ENCODE measurements at regions not wholly inside any gene's neighbourhood (a gene's known extent, or its start where the extent isn't known, plus 50 kb on each side); places are given as distances from the start of the nearest gene placed in this dataset.
A peak's percentile ranks its signal among the peaks of the same experiment; 100 is the strongest.
"Not testable (repeated sequence)": the region's sequence is repeated elsewhere in the genome, so short reads cannot be mapped to it uniquely, and the experiment has no call there.

DNA sequence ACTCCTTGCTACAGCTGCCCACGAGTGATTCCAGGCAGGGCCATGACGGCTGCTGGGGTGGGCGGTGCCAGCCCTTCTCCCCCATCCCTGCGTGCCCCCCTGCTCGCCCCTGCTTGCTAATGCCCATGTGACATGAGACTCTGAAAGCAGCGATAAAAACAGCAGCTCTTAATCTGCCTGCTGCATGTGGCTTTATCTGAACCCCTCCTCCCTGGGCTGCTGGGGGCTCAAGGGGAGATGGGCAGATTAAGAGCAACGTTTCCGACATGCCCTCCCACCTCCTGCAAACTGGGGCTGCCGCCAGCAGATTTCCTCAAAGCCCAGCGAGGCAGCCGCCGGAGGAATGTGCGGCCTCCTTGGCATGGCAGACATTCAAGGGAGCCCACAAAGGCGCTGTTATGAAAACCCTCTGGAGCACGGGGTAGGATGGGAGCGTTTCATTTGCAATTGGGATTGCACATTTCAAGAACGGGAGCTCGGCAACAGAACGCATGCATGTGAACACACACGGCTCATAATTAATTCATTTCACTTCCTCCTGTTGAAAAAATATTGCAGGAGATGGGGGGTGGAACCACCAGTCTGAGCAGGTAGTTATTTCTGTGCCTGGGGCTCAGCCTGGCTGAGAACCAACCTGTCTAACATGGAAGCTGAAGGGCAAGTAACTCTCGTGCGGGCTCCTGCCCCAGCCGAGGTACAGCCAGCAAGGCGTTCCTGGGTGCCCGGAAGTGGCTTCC, 504.2 kb upstream of the PROK2 start:
- peak; percentile 26 for DNase-seq

DNA sequence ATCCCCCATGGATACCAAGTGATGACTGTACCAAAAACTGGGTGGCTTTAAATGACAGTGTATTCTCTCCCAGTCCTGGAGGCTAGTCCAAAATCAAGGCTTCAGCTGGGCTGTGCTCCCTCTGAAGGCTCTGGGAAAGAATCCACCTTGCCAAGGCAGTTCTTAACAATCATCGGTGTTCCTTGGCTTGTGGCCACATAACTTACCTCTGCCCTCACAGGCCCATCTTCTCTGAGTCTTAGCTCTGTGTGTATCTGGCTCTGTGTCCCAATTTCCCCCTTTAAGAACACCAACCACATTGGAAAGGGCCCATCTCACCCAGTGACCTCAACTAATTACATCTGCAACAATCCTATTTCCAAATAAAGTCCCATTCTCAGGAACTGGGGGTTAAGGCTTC, 503.0 kb upstream of the PROK2 start:
- DNase-seq, result no peak

DNA sequence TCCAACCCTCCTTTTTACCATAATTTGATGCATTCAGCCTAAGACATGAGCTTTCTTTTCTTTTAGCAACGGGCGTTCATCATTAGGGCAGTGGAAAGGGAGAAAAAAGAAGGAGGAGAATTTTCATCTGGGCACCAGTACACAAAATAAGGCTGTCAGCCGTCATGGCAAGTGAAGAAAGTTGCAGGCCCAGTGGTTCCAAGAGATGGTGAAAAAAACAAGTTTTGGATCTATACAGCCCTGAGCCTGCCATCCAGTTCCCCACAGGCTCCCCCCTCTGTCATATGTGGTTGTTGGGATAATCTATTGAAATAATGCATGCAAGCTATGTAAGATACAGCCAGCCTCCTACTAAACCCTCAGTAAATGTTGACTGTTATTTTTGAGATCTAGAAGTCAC, 500.6 kb upstream of the PROK2 start:
- no peak for DNase-seq

DNA sequence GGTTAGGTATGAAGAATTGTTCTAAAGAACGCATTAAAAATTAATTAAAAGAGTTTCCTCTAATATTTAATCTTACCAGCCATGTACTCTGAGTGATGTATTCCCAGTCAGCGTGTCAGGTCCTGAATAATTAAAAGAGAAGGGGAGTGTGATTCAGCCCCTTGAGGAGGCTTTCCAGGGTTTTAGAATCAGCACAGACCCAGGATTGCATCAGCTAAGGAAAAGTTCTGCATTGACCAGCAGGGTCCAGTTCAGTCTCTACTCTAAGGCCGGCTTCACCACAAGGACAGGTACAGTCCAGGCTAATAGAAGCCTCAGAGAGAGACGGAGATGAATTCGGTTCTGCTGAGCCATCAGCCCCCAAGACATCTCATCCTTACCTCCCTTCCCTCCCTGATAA, 499.5 kb upstream of the PROK2 start:
- no peak for DNase-seq

DNA sequence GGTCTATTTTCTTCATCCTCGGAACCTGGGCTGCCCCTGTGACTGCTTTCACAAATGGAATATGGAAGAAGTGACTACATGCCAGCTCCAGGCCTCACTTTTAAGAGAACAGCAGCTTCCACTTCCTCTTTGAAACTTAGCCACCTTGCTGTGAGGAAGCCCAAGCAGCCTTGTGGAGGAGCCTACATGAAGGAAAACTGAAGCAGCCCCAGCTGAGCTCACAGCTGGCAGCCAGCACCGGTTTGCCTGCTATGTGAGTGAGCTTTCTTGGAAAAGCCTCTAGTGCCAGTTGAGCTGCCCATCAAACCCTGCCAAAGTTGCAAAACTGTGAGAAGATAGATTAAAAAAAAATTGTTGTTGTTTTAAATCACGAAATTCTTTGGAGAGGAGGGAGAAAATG, 498.0 kb upstream of the PROK2 start:
- DNase-seq, result no peak

DNA sequence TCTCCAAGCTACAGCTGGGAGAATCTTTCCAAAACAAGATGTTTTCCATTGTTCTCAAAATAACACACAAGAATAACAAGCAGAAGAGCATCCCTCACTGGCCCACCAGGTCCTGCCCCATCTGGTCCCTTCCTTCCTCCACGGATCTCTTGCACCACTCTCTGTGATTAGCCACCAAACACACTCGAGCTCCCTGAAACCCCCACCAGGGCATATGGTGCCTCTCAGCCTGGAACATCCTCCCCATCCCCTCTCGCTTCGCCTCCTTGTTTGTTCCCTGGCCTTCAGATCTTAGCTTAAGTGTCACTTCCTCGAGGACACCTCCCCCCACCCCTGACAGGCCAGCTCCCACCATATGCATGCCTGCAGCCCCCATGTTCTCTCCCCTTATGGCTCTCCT, 496.6 kb upstream of the PROK2 start:
- DNase-seq, result no peak

DNA sequence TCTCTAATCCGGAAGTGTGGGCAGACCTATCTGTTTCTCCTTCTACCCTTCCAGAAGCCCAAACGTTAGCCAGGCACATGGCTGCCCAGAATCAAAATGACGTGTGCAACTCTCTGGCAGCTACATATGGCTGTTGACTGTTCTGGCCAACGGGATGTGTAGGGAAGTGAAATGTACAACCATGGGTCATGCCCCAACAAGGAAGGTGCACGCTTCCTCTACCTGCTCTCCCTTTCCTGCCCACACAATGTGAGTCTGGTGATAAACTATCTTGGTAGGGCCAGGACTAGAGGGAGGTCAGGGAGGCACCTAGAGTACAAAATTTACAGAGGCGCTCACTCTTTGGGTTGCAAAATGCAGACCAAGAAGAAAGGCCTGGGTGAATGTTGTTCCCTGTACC, 495.9 kb upstream of the PROK2 start:
- no peak for DNase-seq

DNA sequence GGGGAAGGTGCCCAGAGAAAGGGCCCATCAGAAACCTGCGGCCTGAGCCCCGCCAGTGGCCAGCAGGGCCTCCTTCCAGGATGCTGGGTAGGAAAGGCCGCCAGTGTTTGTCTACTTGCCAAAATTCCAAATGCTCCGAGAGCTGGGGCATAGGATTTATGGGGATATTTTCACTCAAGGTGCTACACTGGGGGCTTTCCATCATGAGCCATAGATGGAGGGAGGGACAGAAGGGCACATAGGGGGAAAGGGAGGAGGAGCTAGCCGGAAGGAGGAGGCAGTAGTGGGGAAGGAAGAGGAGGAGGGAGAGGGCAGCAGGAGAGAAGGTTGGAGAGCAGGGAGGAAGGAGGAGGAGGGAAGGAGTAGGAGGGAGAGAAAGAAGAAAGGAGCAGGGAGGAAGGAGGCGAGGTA, 494.7 kb upstream of the PROK2 start:
- no peak for DNase-seq

DNA sequence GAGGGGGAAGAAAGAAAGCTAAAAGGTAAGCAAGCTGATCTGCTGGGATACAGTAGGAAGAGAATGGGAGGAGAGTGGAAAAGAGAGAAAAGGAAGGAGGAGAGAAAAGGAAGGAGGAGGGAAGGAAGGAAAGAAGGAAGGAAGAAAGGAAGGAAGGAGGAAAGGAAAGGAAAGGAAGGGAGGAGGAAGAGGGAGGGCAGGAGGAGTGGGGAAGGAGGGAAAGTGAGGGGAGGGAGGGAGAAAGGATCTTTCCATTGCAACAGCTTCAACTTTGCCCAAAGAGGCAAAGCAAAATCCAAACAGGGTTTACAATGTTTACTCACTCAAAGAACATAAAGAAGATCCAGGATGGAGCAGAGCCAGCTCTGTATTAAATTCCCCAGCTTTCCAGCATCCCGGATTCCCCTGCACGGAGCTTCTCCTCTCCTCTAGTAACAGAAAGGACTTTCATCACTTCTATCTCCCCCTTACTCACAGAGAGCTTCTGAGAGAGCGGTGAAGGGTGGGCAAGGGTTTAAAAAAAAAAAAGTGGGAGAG, 494.2 kb upstream of the PROK2 start:
- DNase-seq, result no peak

DNA sequence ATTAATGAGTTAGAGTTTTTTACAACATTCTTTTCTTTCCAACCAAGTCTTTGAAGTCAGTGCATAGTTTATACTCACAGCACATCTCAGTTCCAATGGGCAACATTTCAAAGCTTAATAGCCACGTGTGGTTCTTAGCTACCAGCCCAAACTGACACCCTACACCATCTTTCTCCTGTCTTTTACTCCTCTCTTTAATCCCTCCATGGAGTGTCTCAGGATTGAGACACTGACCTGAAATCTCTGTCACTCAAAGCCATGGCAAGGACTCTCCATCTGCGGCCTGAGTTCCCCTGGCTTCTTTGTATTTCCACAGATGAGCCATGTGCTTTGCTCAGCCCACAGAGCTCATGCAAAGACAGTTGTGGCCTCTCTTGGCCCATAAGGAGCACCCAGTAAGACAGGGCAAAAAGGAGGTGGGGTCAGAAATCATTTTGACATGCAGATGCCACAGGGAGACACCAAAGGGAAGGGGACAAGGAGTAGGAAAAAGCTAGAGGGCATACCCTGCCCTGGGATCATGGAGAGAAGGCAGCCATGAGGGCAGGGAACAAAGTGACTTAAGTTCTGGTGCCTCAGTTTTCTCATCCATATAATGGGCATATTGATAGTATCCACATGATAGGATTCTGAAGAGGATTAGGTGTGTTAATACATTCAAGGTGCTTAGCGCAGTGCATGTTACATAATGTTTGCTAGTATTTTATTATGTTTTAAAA, 493.6 kb upstream of the PROK2 start:
- DNase-seq, result no peak

DNA sequence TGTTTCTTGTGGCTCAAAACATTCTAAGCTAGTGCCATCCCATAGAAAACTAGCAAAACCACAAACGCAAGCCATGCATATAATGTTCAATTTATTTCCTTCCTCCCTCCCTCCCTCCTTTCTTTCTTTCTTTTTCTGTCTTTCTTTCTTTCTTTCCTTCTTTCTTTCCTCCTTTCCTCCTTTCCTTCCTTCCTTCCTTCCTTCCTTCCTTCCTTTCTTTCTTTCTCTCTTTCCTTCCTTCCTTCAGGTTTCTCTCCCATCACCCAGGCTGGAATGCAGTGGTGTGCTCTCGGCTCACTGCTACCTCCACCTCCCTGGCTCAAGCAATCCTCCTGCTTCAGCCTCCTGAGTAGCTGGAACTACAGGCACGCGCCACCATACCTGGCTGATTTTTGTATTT, 492.8 kb upstream of the PROK2 start:
- DNase-seq, result no peak

DNA sequence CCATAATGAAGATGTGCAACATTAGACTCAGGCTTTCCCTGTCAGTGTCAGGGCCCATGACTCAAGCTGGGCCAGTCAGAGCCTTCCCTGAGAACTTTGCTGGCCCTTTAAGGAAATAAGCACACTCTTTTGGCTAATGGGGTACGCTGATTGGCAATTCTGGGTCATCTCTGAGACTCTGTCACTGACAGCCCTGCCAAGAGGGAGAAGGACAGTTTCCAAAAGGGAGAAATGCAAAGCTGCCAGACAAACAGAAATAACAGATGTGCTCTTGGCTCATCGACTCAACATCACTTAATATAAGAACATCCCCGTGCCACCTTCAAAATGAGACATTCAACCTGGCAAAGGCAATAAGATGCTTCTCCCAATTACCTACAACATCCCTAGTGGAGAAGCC, 491.9 kb upstream of the PROK2 start:
- DNase-seq, result no peak

DNA sequence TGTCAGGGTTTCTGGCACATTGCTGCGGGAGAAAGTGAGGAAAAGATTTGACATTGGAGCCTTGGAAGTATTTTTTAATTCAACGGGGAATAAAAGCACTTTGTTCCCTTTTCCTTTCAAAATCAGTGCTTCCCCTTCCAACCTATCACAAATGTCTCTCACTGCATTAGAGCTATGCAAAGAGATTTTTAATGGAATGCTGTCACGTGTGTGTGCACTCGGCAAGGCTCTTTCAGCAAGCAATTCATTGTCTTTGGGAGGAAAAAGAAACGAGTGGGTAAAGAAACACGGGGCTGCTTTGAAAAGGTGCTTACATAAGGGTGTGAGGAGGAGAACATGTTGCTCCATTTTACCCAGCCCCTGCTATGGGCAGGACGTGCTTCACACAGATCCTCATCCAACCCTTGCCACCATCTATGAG, 490.4 kb upstream of the PROK2 start:
- no peak for DNase-seq

DNA sequence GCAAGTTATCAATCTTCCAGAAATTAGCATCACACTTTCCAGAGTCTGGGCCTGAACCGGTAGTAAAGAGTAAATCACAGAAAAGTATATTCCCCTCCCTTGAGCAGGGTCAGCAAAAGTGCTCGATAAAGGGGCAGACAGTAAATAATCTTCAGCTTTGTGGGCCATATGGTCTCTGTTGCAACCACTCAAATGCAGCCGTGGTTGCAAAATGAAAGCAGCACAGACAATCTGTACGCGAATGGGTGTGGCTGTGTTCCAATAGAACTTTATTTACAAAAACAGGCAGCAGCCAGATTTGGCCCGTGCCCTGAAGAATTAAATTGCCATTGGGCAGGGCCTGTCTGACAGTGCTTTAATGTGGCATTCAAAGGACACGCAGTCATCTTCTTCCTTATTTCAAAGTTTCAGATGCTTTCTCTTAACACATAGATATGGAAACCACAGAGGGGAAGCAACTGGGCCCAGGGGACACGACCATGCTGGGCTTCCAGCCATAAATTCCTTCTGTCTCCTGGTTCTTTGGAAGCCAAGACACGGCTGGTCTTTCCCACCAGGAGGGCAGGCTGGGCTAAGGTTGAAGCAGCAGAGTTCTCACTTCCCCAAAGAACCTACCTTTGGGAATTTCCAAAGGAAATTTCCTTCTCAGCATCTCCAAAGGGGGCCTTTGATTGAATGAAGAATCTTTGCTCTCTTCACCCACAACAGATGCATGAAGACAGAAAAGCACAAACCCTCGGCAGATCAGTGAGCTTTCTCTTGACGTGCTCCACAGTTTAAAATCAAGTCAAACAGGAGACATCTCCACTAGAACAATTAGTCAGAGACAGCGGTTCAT, 489.8 kb upstream of the PROK2 start:
- no peak for DNase-seq

DNA sequence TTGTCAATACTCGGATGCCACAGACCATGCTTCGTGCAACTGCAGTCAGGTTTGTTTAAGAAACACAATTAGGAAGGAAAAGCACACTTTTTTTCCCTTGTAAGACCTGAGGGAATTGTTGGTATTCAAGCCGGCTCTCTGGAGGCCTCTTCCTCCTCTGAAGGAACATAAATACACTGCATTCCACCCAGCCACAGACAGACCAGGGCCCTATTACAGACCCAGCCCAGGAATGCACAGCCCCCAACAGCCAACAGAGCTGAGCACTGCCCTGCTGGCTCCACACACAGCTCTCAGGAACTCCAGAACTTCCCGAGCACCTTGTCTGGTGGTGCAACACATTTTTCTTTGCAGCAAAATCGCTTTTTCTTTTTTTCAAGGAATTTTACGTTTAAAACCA, 488.7 kb upstream of the PROK2 start:
- DNase-seq, result no peak

DNA sequence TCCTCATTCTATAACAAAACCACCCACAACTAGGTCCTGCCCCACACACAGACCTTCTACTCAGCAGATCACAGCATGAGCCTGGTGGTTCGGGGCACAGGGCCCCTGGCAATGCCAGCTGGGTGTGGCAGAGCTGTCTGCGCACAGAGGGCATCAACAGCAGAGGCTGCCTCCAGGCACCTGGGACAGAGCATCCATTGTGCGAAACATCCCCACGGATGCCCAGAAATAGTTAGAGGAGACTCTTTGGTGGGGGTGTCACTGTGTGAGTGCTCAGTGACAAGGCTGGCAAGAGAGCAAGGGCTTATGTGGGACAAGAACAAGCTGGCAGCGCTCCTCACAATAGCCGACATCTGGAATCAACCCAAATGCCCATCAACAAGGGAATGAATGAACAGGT, 487.4 kb upstream of the PROK2 start:
- no peak for DNase-seq

DNA sequence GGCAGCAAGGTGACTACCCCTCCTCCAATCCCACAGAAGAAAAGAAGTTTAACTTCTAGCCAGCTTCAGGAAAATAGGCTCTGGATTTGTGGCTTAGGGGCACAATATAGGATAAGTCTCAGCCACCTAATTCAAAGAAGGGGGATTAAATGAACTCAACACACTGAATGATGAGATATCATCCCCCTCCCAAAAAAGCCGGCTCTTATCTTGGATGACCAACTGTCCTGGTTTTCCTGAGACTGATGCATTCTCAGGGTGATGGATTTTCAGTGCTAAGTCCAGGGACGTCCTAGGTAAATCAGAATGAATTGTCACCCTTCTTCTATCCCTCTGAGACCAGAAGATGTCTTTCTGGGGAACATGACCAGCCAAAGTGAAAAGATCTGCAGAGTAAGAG, 487.0 kb upstream of the PROK2 start:
- DNase-seq, result no peak

DNA sequence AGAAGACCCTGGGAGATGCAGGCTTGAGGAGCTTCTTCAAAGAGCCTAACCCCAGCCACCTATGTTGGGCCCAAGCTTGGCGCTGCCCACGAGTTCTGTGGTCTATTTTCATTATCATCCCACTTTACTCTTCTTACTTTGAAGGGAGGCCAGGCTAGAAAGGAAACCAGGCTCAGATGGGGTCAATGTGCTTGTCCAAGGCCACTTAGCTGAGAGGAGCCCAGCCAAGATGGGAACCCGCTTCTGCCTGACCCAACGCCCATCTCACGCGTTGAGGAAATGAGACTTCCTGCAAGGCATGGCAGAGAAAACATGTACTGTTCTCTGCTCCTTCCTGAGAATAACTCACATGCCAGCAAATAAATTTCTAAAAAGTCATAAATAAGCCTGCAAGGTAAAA, 486.3 kb upstream of the PROK2 start:
- no peak for DNase-seq

DNA sequence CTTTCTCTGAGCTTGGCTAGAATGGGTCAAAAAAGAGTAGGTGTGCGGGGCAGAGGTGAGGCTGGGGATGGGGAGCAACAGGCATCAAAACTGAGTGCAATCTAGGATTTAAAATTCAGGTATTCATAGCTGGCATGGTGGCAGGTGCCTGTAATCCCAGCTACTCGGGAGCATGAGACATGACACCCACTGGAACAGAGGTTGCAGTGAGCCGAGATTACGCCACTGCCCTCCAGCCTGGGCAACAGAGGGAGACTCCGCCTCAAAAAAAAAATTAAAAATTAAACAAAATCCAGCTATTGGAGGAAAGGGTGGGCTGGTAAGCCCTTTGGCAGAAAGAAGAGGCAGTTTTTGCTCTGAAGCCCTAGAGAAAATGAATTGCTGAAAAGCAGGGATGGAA, 485.8 kb upstream of the PROK2 start:
- DNase-seq, result no peak

DNA sequence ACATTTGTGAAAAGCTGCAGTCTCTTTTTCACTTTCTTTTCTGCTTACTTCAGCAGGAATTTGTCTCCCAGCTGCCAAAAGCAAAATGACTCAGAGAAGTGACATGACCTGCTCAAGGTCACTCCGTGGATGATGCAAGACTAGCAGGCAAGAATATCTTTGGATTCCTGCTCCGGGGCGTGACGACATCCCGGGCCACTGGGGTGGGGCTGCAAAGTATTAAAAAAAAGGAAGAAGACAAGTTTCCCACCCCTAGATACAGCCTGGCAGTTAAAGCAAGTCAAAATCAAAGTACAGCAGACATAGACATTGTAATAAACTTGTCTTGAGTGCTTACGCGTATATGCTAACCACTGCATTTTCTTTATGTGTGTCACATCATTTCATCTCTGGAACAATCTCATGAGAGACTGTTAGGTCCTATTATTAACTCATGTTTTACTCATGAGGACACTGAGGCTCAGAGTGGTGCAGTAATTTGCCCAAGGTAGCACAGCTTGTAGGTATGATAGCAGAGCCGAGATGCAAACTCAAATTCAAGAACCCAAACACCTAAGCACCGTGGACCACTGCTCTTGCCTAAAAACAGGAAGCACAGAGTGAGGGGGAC, 485.2 kb upstream of the PROK2 start:
- DNase-seq, result no peak

DNA sequence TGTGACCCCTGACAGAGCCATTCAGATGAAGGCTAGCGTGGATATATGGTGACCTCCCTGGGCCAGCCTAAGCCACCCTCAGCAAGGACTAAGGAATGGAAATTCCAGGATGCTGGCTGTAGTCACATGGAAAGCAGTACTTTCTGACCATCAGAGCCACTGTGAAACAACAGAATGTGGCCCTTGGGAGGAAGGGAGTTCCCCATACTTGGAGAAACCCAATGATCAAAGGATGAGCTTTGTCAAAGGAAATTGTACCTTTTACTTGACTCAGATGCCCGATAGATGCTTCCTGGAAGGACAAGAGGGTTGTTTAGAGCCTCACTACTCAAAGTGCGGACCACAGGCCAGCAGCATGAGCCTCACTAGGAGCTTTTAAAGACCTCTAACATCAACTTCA, 484.5 kb upstream of the PROK2 start:
- no peak for DNase-seq

DNA sequence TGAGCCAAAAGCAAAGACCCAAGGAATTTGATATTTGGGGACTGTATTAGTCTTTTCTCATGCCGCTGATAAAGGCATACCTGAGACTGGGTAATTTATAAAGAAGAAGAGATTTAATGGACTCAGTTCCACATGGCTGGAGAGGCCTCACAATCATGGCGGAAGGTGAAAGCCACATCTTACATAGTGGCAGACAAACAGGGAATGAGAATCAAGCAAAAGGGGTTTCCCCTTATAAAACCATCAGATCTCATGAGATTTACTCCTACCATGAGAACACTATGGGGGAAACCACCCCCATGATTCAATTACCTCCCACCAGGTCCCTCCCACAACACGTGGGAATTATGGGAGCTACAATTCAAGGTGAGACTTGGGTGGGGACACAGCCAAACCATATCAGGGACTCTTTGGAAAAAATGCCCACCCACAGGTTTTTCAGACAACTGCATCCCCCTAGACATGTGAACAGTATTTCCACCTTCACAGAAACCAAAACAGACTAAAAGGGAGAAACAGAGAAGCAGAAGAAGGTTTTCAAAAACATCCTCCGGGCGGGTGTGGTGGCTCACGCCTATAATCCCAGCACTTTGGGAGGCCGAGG, 482.1 kb upstream of the PROK2 start:
- DNase-seq, result not testable (repeated sequence)

DNA sequence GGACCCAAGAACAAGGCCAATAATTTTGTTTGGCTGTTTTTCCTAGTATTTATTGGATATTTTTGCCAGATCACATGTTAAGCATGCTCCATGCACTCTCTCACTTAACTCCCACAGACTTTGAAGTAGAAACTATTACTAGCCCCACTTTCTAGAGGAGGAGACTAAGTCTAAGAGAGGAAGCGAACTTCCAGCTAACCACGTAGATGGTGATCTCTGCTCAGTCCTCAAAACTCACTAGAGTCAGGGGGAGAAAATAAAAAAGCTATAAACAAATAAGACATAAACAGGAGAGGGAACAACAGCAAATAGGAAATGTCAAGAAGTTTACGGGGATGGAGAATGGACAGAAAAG, 481.0 kb upstream of the PROK2 start:
- no peak for DNase-seq
